Body of pancreas (tissue), 4 donors: ENCODE measurements at regions not wholly inside any gene's neighbourhood (a gene's known extent, or its start where the extent isn't known, plus 50 kb on each side); places are given as distances from the start of the nearest gene placed in this dataset.

ENCODE experiments used
- POLR2A ChIP-seq, 3 donors: fragments of 450-650 bp; IDR thresholded peaks; one replicate each; pipeline ENCODE4 v1.6.1; 2016; ENCODE audit warnings: antibody characterized with exemption in 3 of 3, mild to moderate bottlenecking in 2 of 3
- TF ChIP-seq, protein P1 (sequence below), 7 experiments: fragments of 450-650 bp in 4 of 7; fragments of 200-600 bp in 3 of 7; sonication (generic) in 3 of 7; IDR thresholded peaks; one replicate each; pipeline ENCODE4 v1.5.1; 2016 to 2019; ENCODE audit warnings: antibody characterized with exemption in 7 of 7

DNA sequence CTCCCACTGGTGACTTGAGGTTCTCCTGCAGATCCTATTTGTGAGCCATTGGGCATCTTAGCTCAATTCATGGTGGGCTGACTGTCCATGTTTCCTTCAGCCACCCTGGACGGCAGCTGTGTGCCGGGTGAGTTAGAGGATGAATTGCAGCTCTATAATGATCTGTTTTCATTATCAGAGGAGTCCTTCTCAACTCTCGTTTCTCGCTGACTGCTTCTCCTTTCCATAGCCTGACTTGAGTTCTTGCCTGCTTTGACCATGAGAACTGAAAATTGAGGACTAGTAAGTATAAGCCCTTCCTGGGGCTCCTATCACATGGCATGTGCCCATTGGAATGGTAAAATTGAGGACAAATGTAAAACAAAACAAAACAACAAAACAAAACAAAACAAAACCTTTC lies 121.8 kb downstream of the CDC42EP3 start:
- TF ChIP-seq, protein P1, sequence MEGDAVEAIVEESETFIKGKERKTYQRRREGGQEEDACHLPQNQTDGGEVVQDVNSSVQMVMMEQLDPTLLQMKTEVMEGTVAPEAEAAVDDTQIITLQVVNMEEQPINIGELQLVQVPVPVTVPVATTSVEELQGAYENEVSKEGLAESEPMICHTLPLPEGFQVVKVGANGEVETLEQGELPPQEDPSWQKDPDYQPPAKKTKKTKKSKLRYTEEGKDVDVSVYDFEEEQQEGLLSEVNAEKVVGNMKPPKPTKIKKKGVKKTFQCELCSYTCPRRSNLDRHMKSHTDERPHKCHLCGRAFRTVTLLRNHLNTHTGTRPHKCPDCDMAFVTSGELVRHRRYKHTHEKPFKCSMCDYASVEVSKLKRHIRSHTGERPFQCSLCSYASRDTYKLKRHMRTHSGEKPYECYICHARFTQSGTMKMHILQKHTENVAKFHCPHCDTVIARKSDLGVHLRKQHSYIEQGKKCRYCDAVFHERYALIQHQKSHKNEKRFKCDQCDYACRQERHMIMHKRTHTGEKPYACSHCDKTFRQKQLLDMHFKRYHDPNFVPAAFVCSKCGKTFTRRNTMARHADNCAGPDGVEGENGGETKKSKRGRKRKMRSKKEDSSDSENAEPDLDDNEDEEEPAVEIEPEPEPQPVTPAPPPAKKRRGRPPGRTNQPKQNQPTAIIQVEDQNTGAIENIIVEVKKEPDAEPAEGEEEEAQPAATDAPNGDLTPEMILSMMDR (IDR thresholded peaks at IDR 0.05): no peak
- TF ChIP-seq POLR2A (IDR thresholded peaks at IDR 0.05): no peak
